ENCODE measurements at regions not wholly inside any gene's neighbourhood (a gene's known extent, or its start where the extent isn't known, plus 50 kb on each side); places are given as distances from the start of the nearest gene placed in this dataset.
A peak's percentile ranks its signal among the peaks of the same experiment; 100 is the strongest.

- TF ChIP-seq BRF2 (IDR thresholded peaks at IDR 0.05; ENCODE audit: borderline replicate concordance, insufficient read depth, insufficient read length) (no peak), SOX6 (IDR thresholded peaks at IDR 0.05) (0 out of 2 replicates have a peak, but pooled peaks have one; percentile 12), NCOA6 (IDR thresholded peaks at IDR 0.05) (no peak), MCM5 (IDR thresholded peaks at IDR 0.05; ENCODE audit: low read depth) (no peak), MTA3 (IDR thresholded peaks at IDR 0.05; ENCODE audit: borderline replicate concordance) (no peak), BCOR (IDR thresholded peaks at IDR 0.05) (no peak), NFE2 (IDR thresholded peaks at IDR 0.05; ENCODE audit: low read depth) (peak; percentile 91), MEIS2 (IDR thresholded peaks at IDR 0.05; ENCODE audit: partially characterized antibody) (peak; percentile 45), NCOR1 (IDR thresholded peaks at IDR 0.05) (0 out of 2 replicates have a peak, but pooled peaks have one; percentile 10), MTF1 (CRISPR knock-in tag; IDR thresholded peaks at IDR 0.05; ENCODE audit: borderline replicate concordance) (no peak), ZNF695 (CRISPR knock-in tag; IDR thresholded peaks at IDR 0.05) (no peak), MXD1 (CRISPR knock-in tag; IDR thresholded peaks at IDR 0.05; ENCODE audit: borderline replicate concordance, poor library complexity, severe bottlenecking) (no peak), FOXO4 (CRISPR knock-in tag; IDR thresholded peaks at IDR 0.05) (no peak), SREBF1 (IDR thresholded peaks at IDR 0.05; ENCODE audit: borderline replicate concordance, low read depth, low read length) (no peak), BACH1 (tag; IDR thresholded peaks at IDR 0.05) (peak; percentile 91), ZBTB5 (IDR thresholded peaks at IDR 0.05) (no peak), MIER1 (IDR thresholded peaks at IDR 0.05; ENCODE audit: low read depth) (no peak), CHD2 (IDR thresholded peaks at IDR 0.05; ENCODE audit: low read depth, low read length) (no peak), POLR2A (conservative IDR thresholded peaks at IDR 0.05) (no peak), ZMIZ1 (IDR thresholded peaks at IDR 0.05; ENCODE audit: low read depth in 2 of 2, low read length in 2 of 2) (no peak), RCOR1 (IDR thresholded peaks at IDR 0.05; ENCODE audit: borderline replicate concordance in 1 of 2, low read depth in 2 of 2, low read length in 2 of 2) (no peak), GABPB2 (CRISPR knock-in tag; conservative IDR thresholded peaks at IDR 0.05) (no peak), PHF8 (IDR thresholded peaks at IDR 0.05; ENCODE audit: borderline replicate concordance, low read length) (no peak)
These were observed 759.2 kb upstream of the ADGRB3 start (continued) for GRCh38 chr6:67875877-67876383.

Measured in K562 (cell line).